ENCODE measurements at regions not wholly inside any gene's neighbourhood (a gene's known extent, or its start where the extent isn't known, plus 50 kb on each side); places are given as distances from the start of the nearest gene placed in this dataset.

GRCh38 chr2:186307871-186308270 is 178.2 kb upstream of the ZC3H15 start:
- TF ChIP-seq POLR2A (IDR thresholded peaks at IDR 0.05) (no peak), POLR2AphosphoS5 (IDR thresholded peaks at IDR 0.05; ENCODE audit: insufficient read depth in 1 of 2, low read depth in 1 of 2) (no peak), CTCF (IDR thresholded peaks at IDR 0.05) (no peak)

Data from vagina (tissue), 2 donors.